GM12878 (cell line): ENCODE measurements at regions not wholly inside any gene's neighbourhood (a gene's known extent, or its start where the extent isn't known, plus 50 kb on each side); places are given as distances from the start of the nearest gene placed in this dataset.
"Not testable (repeated sequence)": the region's sequence is repeated elsewhere in the genome, so short reads cannot be mapped to it uniquely, and the experiment has no call there.

Source experiments
- ATAC-seq: fragments of 200-7000 bp; cut with Tn5 transposase; 3 replicates; pipeline ENCODE4 v1.9.1; 2020; ENCODE audit warnings: mild to moderate bottlenecking, moderate library complexity
- BruUV-seq: library from RNA; stranded (reverse); fragments of 400-500 nt; replicated peaks from 2 replicates; lab custom pipeline; 2021; lab: Mats Ljungman, UMichigan
- CTCF ChIA-PET: fragments of 300-600 bp; sonication (Branson Sonifier 250); formaldehyde crosslinking; extraction: SDS; loops from one replicate; lab custom pipeline; 2021; ENCODE audit warnings: inconsistent platforms; lab: Yijun Ruan, JAX
- POLR2A ChIA-PET: fragments of 350-600 bp; formaldehyde crosslinking; extraction: SDS; loops from one replicate; lab custom pipeline; 2021; ENCODE audit warnings: inconsistent platforms; lab: Charles Lee
- RAD21 ChIA-PET: fragments of 300-600 bp; sonication (Branson Sonifier 250); formaldehyde crosslinking; loops from one replicate; lab custom pipeline; 2023; ENCODE audit warnings: antibody characterized with exemption; ENCODE audit not compliant: unreplicated experiment; lab: Charles Lee
- SMC1A ChIA-PET: fragments of 300-600 bp; sonication (Branson Sonifier 250); formaldehyde crosslinking; loops from one replicate; lab custom pipeline; 2023; ENCODE audit not compliant: unreplicated experiment, uncharacterized antibody; lab: Charles Lee
- DNase-seq: peaks from one replicate; pipeline ENCODE4 v3.0.0-alpha.2; 2011; ENCODE audit warnings: low read depth, low spot score
- FAIRE-seq: peaks from 3 replicates; lab custom pipeline; 2011; peaks lifted over from hg19 to GRCh38; lab: Jason Lieb, UNC
- H2AFZ ChIP-seq: 2 replicates; pipeline ENCODE4 v1.6.0; 2011; ENCODE audit warnings: low read depth, low read length, control low read depth; ENCODE audit not compliant: control insufficient read depth
- H3K27ac ChIP-seq: 2 replicates; pipeline ENCODE4 v1.5.1; 2011; ENCODE audit warnings: control low read depth; ENCODE audit not compliant: control insufficient read depth, insufficient read depth
- H3K27me3 ChIP-seq, 2 experiments: replicated peaks in 1 of 2; 2 replicates each; pipeline versions ENCODE4 v1.6.0 to v1.6.1; 2011; ENCODE audit warnings: low read length in 1 of 2; ENCODE audit not compliant: control insufficient read depth in 2 of 2, insufficient read depth in 2 of 2
- H3K36me3 ChIP-seq, 2 experiments: 2 replicates each; pipeline ENCODE4 v1.5.1; 2011; ENCODE audit warnings: low read length in 1 of 2; ENCODE audit not compliant: control insufficient read depth in 2 of 2, insufficient read depth in 2 of 2
- H3K4me1 ChIP-seq: 2 replicates; pipeline ENCODE4 v1.6.1; 2011; ENCODE audit warnings: mild to moderate bottlenecking, low read length, moderate library complexity, mixed read lengths; ENCODE audit not compliant: control insufficient read depth, insufficient read depth
- H3K4me2 ChIP-seq: 2 replicates; pipeline ENCODE4 v1.6.0; 2011; ENCODE audit warnings: control low read depth; ENCODE audit not compliant: control insufficient read depth, insufficient read depth
- H3K4me3 ChIP-seq: fragments of 200-600 bp; sonication (generic); 2 replicates; pipeline ENCODE4 v1.5.1; 2016
- H3K79me2 ChIP-seq: 2 replicates; pipeline ENCODE4 v1.6.0; 2011; ENCODE audit warnings: low read length; ENCODE audit not compliant: control insufficient read depth, insufficient read depth
- H3K9ac ChIP-seq: 2 replicates; pipeline ENCODE4 v1.8.0; 2011; ENCODE audit warnings: low read length, control low read depth, mixed read lengths; ENCODE audit not compliant: control insufficient read depth, insufficient read depth
- H3K9me3 ChIP-seq: replicated peaks from 3 replicates; pipeline ENCODE4 v1.5.1; 2011; ENCODE audit warnings: mild to moderate bottlenecking, low read length; ENCODE audit not compliant: control insufficient read depth, insufficient read depth
- H4K20me1 ChIP-seq: 2 replicates; pipeline ENCODE4 v1.6.0; 2011; ENCODE audit not compliant: control insufficient read depth, insufficient read depth
- BHLHE40 ChIP-seq, 2 experiments: fragments of 450-650 bp in 1 of 2; IDR thresholded peaks; 2 replicates each; pipeline ENCODE4 v1.6.1; 2011 to 2017; ENCODE audit warnings: low read depth in 2 of 2, borderline replicate concordance in 1 of 2, improper control_type of control experiment in 1 of 2, low read length in 1 of 2, mild to moderate bottlenecking in 1 of 2
- DPF2 ChIP-seq: fragments of 450-650 bp; IDR thresholded peaks from 2 replicates; pipeline ENCODE4 v1.6.1; 2017; ENCODE audit warnings: mild to moderate bottlenecking
- ZNF24 ChIP-seq: fragments of 450-650 bp; IDR thresholded peaks from 2 replicates; pipeline ENCODE4 v1.6.1; 2017; ENCODE audit warnings: antibody characterized with exemption, mild to moderate bottlenecking
- WGBS: methylation state at CpG from one replicate; pipeline ENCODE4 v1.1.6; 2016; ENCODE audit warnings: low lambda C conversion rate; ENCODE audit not compliant: insufficient replicate concordance, insufficient coverage; ENCODE audit errors: missing lambda C conversion rate; 5-methylcytosine and 5-hydroxymethylcytosine counted together
- in situ Hi-C: fragments of 300-500 bp; cut with MboI; formaldehyde crosslinking; loops from 9 replicates; pipeline ENCODE4 v1.14.3; 2018; ENCODE audit warnings: mixed read lengths
- intact Hi-C: fragments of 100-400 bp; cut with micrococcal nuclease; formaldehyde crosslinking; loops from one replicate; pipeline ENCODE4 v1.14.2; 2022; ENCODE audit not compliant: unreplicated experiment

- in situ Hi-C loops, result no loop called here
- H3K27me3 ChIP-seq, result no peaks in the 10 kb centered on the region
- no peak overlapping the region for H3K4me2 ChIP-seq
- ChIA-PET CTCF (interaction anchor here (1.3 kb wide), 1 partner anchor 11 kb away, joined by 3 read pairs; no protein-coding TSS in a partner anchor), RAD21 (interaction anchor here (1.2 kb wide), 1 partner anchor 15 kb away, joined by 6 read pairs; no protein-coding TSS in a partner anchor), SMC1A (interaction anchor here (0.7 to 1.2 kb wide), 5 partner anchors 14 to 549 kb away, joined by 3 to 4 read pairs (median 3); no protein-coding TSS in a partner anchor), POLR2A (interaction anchor here (0.5 kb wide), 1 partner anchor 72 kb away, joined by 4 read pairs; no protein-coding TSS in a partner anchor)
- no peak overlapping the region for H3K27ac ChIP-seq
- ATAC-seq (peak; percentile 59), FAIRE-seq (no peak), DNase-seq (peak; percentile 1)
- H3K4me3 ChIP-seq, result no peak overlapping the region
- H3K9ac ChIP-seq, result no peak overlapping the region
- no peaks in the 10 kb centered on the region for H3K9me3 ChIP-seq
- 23% methylated on average over 2 of the region's 2 CpGs for WGBS
- H3K79me2 ChIP-seq, result no peaks in the 10 kb centered on the region
- no TSS peak for BruUV-seq
- H4K20me1 ChIP-seq, result no peaks in the 10 kb centered on the region
- intact Hi-C loops, result no loop called here
- H3K36me3 ChIP-seq, result no peaks in the 10 kb centered on the region
- no peak overlapping the region for H2AFZ ChIP-seq
- TF ChIP-seq ZNF24, result peak; percentile 88
- peak in 1 of 2 experiments; percentile 18; a peak in 1 of 4 replicates for TF ChIP-seq BHLHE40 (IDR thresholded peaks at IDR 0.05; ENCODE audit: borderline replicate concordance in 1 of 2, low read depth in 2 of 2, low read length in 1 of 2)
- TF ChIP-seq DPF2, result no peak
- H3K4me1 ChIP-seq, result no peaks in the 10 kb centered on the region
Measured at GRCh38 chr9:107827304-107827703, 337.7 kb upstream of the KLF4 start.

- H2AFZ ChIP-seq, H3K4me3 ChIP-seq, FAIRE-seq, H3K4me2 ChIP-seq, H4K20me1 ChIP-seq, H3K9ac ChIP-seq, H3K27ac ChIP-seq, H3K4me1 ChIP-seq, H3K36me3 ChIP-seq, BruUV-seq, H3K27me3 ChIP-seq, DNase-seq, intact Hi-C loops, H3K9me3 ChIP-seq, ATAC-seq, H3K79me2 ChIP-seq, in situ Hi-C loops: not testable (repeated sequence)
- ChIA-PET CTCF (interaction anchor here (1.3 kb wide), 1 partner anchor 10 kb away, joined by 3 read pairs; no protein-coding TSS in a partner anchor), SMC1A (interaction anchor here (0.7 to 1.2 kb wide), 4 partner anchors 15 to 234 kb away, joined by 3 to 4 read pairs (median 3); no protein-coding TSS in a partner anchor), RAD21 (interaction anchor here (1.2 kb wide), 1 partner anchor 14 kb away, joined by 6 read pairs; no protein-coding TSS in a partner anchor), POLR2A (interaction anchor here (0.6 kb wide), 1 partner anchor 75 kb away, joined by 3 read pairs; no protein-coding TSS in a partner anchor)
- WGBS, result 75% methylated on average over 7 of the region's 7 CpGs
Measured at GRCh38 chr9:107826688-107826983, 337.1 kb upstream of the KLF4 start.
